ENCODE measurements at regions not wholly inside any gene's neighbourhood (a gene's known extent, or its start where the extent isn't known, plus 50 kb on each side); places are given as distances from the start of the nearest gene placed in this dataset.
A peak's percentile ranks its signal among the peaks of the same experiment; 100 is the strongest.

- Histone ChIP-seq H3K9me3 (replicated peaks; ENCODE audit: insufficient read depth, low read length) (no peaks in the 10 kb centered on the region), H3K4me2 (ENCODE audit: low read depth, low read length) (0 out of 2 replicates have a peak overlapping the region, but pooled peaks have one; percentile 18), H3K36me3 (replicated peaks; ENCODE audit: insufficient read depth, low read length) (no peaks in the 10 kb centered on the region)
Measured at GRCh38 chr10:90269699-90270098, 568.3 kb downstream of the KIF20B start.

GRCh38 chr10:90274721-90275468 is 573.5 kb downstream of the KIF20B start:
- no peak overlapping the region for H3K9ac ChIP-seq (ENCODE audit: low read length)
- no peaks in the 10 kb centered on the region for H3K79me2 ChIP-seq (ENCODE audit: low read length)
- H3K27me3 ChIP-seq (replicated peaks; ENCODE audit: insufficient read depth, low read length) = no peaks in the 10 kb centered on the region
- TF ChIP-seq EZH2phosphoT487 (IDR thresholded peaks at IDR 0.05; ENCODE audit: low read length) = no peak
- TF ChIP-seq CTCF (IDR thresholded peaks at IDR 0.05; ENCODE audit: low read length) = no peak
- no peak for TF ChIP-seq EZH2 (optimal IDR thresholded peaks at IDR 0.05; ENCODE audit: low read depth, low read length)
- no peak overlapping the region for H3K27ac ChIP-seq (ENCODE audit: low read length)
- H3K36me3 ChIP-seq (replicated peaks; ENCODE audit: insufficient read depth, low read length) = no peaks in the 10 kb centered on the region
- H3K9me2 ChIP-seq (replicated peaks; ENCODE audit: insufficient read depth, low read length) = no peaks in the 10 kb centered on the region
- no peak for DNase-seq
- H4K20me1 ChIP-seq (ENCODE audit: insufficient read depth, low read length) = no peaks in the 10 kb centered on the region
- H3K9me3 ChIP-seq (replicated peaks; ENCODE audit: insufficient read depth, low read length) = no peaks in the 10 kb centered on the region
- H3K4me3 ChIP-seq (ENCODE audit: low read length) = no peak overlapping the region
- H3K4me1 ChIP-seq (ENCODE audit: low read length) = no peaks in the 10 kb centered on the region; the same call in 1 of the 2 replicates
- 0 out of 2 replicates have a peak, but pooled peaks cover 2% of the 10 kb centered on the region for H3F3A ChIP-seq (ENCODE audit: insufficient read depth, low read length)
- H2AFZ ChIP-seq (ENCODE audit: low read length) = no peak overlapping the region
- no peak overlapping the region for H3K4me2 ChIP-seq (ENCODE audit: low read depth, low read length)

More at GRCh38 chr10:90269699-90270098, 568.3 kb downstream of the KIF20B start:
- no peaks in the 10 kb centered on the region; the same call in 1 of the 2 replicates for H3K4me1 ChIP-seq (ENCODE audit: low read length)
- H2AFZ ChIP-seq (ENCODE audit: low read length) = no peak overlapping the region
- H3K27me3 ChIP-seq (replicated peaks; ENCODE audit: insufficient read depth, low read length) = no peaks in the 10 kb centered on the region
- no peaks in the 10 kb centered on the region for H4K20me1 ChIP-seq (ENCODE audit: insufficient read depth, low read length)
- H3K9me2 ChIP-seq (replicated peaks; ENCODE audit: insufficient read depth, low read length) = no peaks in the 10 kb centered on the region
- 0 out of 2 replicates have a peak, but pooled peaks cover 4% of the 10 kb centered on the region for H3F3A ChIP-seq (ENCODE audit: insufficient read depth, low read length)
- TF ChIP-seq EZH2 (optimal IDR thresholded peaks at IDR 0.05; ENCODE audit: low read depth, low read length) (no peak), CTCF (IDR thresholded peaks at IDR 0.05; ENCODE audit: low read length) (no peak), EZH2phosphoT487 (IDR thresholded peaks at IDR 0.05; ENCODE audit: low read length) (no peak)
- DNase-seq = no peak
- no peak overlapping the region for H3K27ac ChIP-seq (ENCODE audit: low read length)
- no peak overlapping the region for H3K4me3 ChIP-seq (ENCODE audit: low read length)
- H3K79me2 ChIP-seq (ENCODE audit: low read length) = no peaks in the 10 kb centered on the region
- no peak overlapping the region for H3K9ac ChIP-seq (ENCODE audit: low read length)

GRCh38 chr10:90276894-90277475 is 575.6 kb downstream of the KIF20B start:
- no peak for DNase-seq
- H3K36me3 ChIP-seq (replicated peaks; ENCODE audit: insufficient read depth, low read length) = no peaks in the 10 kb centered on the region
- no peaks in the 10 kb centered on the region for H3F3A ChIP-seq (ENCODE audit: insufficient read depth, low read length)
- no peak overlapping the region for H3K27ac ChIP-seq (ENCODE audit: low read length)
- no peaks in the 10 kb centered on the region for H3K4me1 ChIP-seq (ENCODE audit: low read length)
- no peak overlapping the region for H3K4me2 ChIP-seq (ENCODE audit: low read depth, low read length)
- TF ChIP-seq EZH2 (optimal IDR thresholded peaks at IDR 0.05; ENCODE audit: low read depth, low read length) (no peak), CTCF (IDR thresholded peaks at IDR 0.05; ENCODE audit: low read length) (no peak), EZH2phosphoT487 (IDR thresholded peaks at IDR 0.05; ENCODE audit: low read length) (no peak)
- no peaks in the 10 kb centered on the region for H3K9me3 ChIP-seq (replicated peaks; ENCODE audit: insufficient read depth, low read length)
- H3K9ac ChIP-seq (ENCODE audit: low read length) = no peak overlapping the region
- no peak overlapping the region for H2AFZ ChIP-seq (ENCODE audit: low read length)
- H3K4me3 ChIP-seq (ENCODE audit: low read length) = no peak overlapping the region
- H3K9me2 ChIP-seq (replicated peaks; ENCODE audit: insufficient read depth, low read length) = no peaks in the 10 kb centered on the region
- H3K27me3 ChIP-seq (replicated peaks; ENCODE audit: insufficient read depth, low read length) = no peaks in the 10 kb centered on the region
- no peaks in the 10 kb centered on the region for H3K79me2 ChIP-seq (ENCODE audit: low read length)
- H4K20me1 ChIP-seq (ENCODE audit: insufficient read depth, low read length) = no peaks in the 10 kb centered on the region

Measured in MM.1S (cell line).